ENCODE measurements at regions not wholly inside any gene's neighbourhood (a gene's known extent, or its start where the extent isn't known, plus 50 kb on each side); places are given as distances from the start of the nearest gene placed in this dataset.
A peak's percentile ranks its signal among the peaks of the same experiment; 100 is the strongest.

- Histone ChIP-seq H3K27ac (peak overlapping the region; percentile 94), H3K4me3 (no peak overlapping the region), H3K4me1 (replicated peaks) (peaks cover 36% of the 10 kb centered on the region), H3K9me3 (replicated peaks) (no peaks in the 10 kb centered on the region), H3K36me3 (no peaks in the 10 kb centered on the region), H3K27me3 (replicated peaks) (no peaks in the 10 kb centered on the region)
- DNase-seq (ENCODE audit: low read depth in 1 of 2, low spot score in 2 of 2) = peak in 1 of 2 experiments; percentile 50
Observed at GRCh38 chr9:88197016-88197415, 58.7 kb upstream of the SPATA31C2 start.

GRCh38 chr9:88196142-88196790 lies 58.0 kb upstream of the SPATA31C2 start:
- no peaks in the 10 kb centered on the region for H3K9me3 ChIP-seq (replicated peaks)
- no peaks in the 10 kb centered on the region for H3K36me3 ChIP-seq
- H3K4me3 ChIP-seq = no peak overlapping the region
- no peaks in the 10 kb centered on the region for H3K27me3 ChIP-seq (replicated peaks)
- peak in 1 of 2 experiments; percentile 26 for DNase-seq (ENCODE audit: low read depth in 1 of 2, low spot score in 2 of 2)
- peak overlapping the region; percentile 94 for H3K27ac ChIP-seq
- H3K4me1 ChIP-seq (replicated peaks) = peaks cover 36% of the 10 kb centered on the region

- Histone ChIP-seq H3K27me3 (replicated peaks) (no peaks in the 10 kb centered on the region), H3K9me3 (replicated peaks) (no peaks in the 10 kb centered on the region), H3K4me3 (no peak overlapping the region), H3K4me1 (replicated peaks) (peaks cover 30% of the 10 kb centered on the region), H3K27ac (no peak overlapping the region), H3K36me3 (no peaks in the 10 kb centered on the region)
- no peak for DNase-seq (ENCODE audit: low read depth in 1 of 2, low spot score in 2 of 2)
Observed at GRCh38 chr9:88193766-88194165, 55.5 kb upstream of the SPATA31C2 start.

GRCh38 chr9:88191456-88191855 lies 53.2 kb upstream of the SPATA31C2 start:
- Histone ChIP-seq H3K27me3 (replicated peaks) (no peaks in the 10 kb centered on the region), H3K36me3 (no peaks in the 10 kb centered on the region), H3K9me3 (replicated peaks) (no peaks in the 10 kb centered on the region), H3K4me3 (no peak overlapping the region), H3K4me1 (replicated peaks) (peaks cover 9% of the 10 kb centered on the region), H3K27ac (no peak overlapping the region)
- DNase-seq (ENCODE audit: low read depth in 1 of 2, low spot score in 2 of 2) = no peak

GRCh38 chr9:88189371-88189770 lies 51.1 kb upstream of the SPATA31C2 start:
- no peak overlapping the region for H3K27ac ChIP-seq
- peaks cover 4% of the 10 kb centered on the region; the same call in 1 of the 2 replicates for H3K4me1 ChIP-seq (replicated peaks)
- no peaks in the 10 kb centered on the region for H3K9me3 ChIP-seq (replicated peaks)
- DNase-seq (ENCODE audit: low read depth in 1 of 2, low spot score in 2 of 2) = no peak
- no peak overlapping the region for H3K4me3 ChIP-seq
- H3K27me3 ChIP-seq (replicated peaks) = no peaks in the 10 kb centered on the region
- no peaks in the 10 kb centered on the region for H3K36me3 ChIP-seq
